ENCODE measurements at regions not wholly inside any gene's neighbourhood (a gene's known extent, or its start where the extent isn't known, plus 50 kb on each side); places are given as distances from the start of the nearest gene placed in this dataset.

DNA sequence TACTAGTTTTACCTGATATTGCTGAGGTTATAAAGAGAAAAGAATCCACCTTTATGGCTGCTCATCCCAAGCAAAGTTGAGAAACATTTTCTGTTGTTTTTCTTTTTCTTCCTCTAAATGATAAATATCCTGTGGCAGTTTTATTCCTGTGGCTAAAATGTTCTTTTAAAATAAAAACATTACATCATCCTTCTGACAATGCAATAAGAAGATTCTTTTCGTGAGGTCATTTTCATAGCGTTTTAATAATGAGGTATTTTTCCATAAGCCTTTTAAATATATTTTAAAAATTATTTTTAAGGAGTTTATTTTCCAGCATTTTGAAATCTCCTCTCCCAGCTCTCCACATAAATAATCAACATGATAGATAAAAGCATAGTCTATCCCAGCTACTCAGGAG lies 52.8 kb upstream of the EPB41L3 start:
- no peak for TF ChIP-seq EZH2 (IDR thresholded peaks at IDR 0.05)
- TF ChIP-seq POLR2AphosphoS5 (IDR thresholded peaks at IDR 0.05; ENCODE audit: borderline replicate concordance, low read depth, low read length): no peak
